HUES48 (cell line): ENCODE measurements at regions not wholly inside any gene's neighbourhood (a gene's known extent, or its start where the extent isn't known, plus 50 kb on each side); places are given as distances from the start of the nearest gene placed in this dataset.

Experiments used
- H3K27ac ChIP-seq: one replicate; pipeline ENCODE4 v1.7.0; 2013; ENCODE audit warnings: low read depth, low read length, inconsistent platforms
- H3K27me3 ChIP-seq: 2 replicates; pipeline ENCODE4 v1.6.1; 2013; ENCODE audit warnings: mild to moderate bottlenecking, low read length; ENCODE audit not compliant: control insufficient read depth, insufficient read depth
- H3K36me3 ChIP-seq: 2 replicates; pipeline ENCODE4 v1.6.1; 2013; ENCODE audit warnings: low read length; ENCODE audit not compliant: control insufficient read depth, insufficient read depth
- H3K4me1 ChIP-seq: 2 replicates; pipeline ENCODE4 v1.6.1; 2013; ENCODE audit warnings: mild to moderate bottlenecking, low read length; ENCODE audit not compliant: control insufficient read depth, insufficient read depth
- H3K4me3 ChIP-seq: 2 replicates; pipeline ENCODE4 v1.5.1; 2013; ENCODE audit warnings: mild to moderate bottlenecking, low read depth, low read length
- H3K9ac ChIP-seq: 2 replicates; pipeline ENCODE4 v1.6.1; 2013; ENCODE audit warnings: mild to moderate bottlenecking, low read depth, low read length, moderate library complexity
- H3K9me3 ChIP-seq: 2 replicates; pipeline ENCODE4 v1.6.1; 2013; ENCODE audit warnings: low read length; ENCODE audit not compliant: control insufficient read depth, insufficient read depth

DNA sequence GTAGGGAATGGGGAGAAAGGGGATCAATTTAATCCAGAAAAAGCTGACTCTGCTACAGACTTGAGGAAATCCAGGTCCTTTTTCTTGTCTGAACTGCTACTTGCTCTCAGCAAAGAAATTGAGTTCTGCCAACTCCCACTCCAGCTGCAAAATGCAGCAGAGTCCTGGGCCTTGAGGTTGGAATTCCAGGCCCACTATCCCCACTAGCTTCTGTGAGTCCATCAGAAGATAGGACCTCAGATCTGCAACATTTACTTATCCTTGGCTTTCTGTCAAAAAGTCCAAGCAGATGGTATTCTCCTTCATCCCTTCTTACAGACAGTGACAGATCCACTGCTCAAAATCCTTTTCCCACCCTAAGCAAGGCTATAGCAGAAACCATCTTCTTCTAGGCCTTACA is 219.2 kb downstream of the ARHGAP12 start:
- H3K4me1 ChIP-seq, result peaks cover 20% of the 10 kb centered on the region
- H3K4me3 ChIP-seq, result no peak overlapping the region
- peaks cover 11% of the 10 kb centered on the region; the same call in 1 of the 2 replicates for H3K9me3 ChIP-seq
- H3K9ac ChIP-seq, result no peak overlapping the region
- no peaks in the 10 kb centered on the region for H3K27me3 ChIP-seq
- no peaks in the 10 kb centered on the region for H3K36me3 ChIP-seq
- no peak overlapping the region for H3K27ac ChIP-seq

- H3K27me3 ChIP-seq, result no peaks in the 10 kb centered on the region
- H3K9ac ChIP-seq, result no peak overlapping the region
- no peaks in the 10 kb centered on the region for H3K36me3 ChIP-seq
- H3K4me3 ChIP-seq, result no peak overlapping the region
- peaks cover 16% of the 10 kb centered on the region for H3K9me3 ChIP-seq
- peaks cover 20% of the 10 kb centered on the region for H3K4me1 ChIP-seq
- H3K27ac ChIP-seq, result no peak overlapping the region
These were observed 219.6 kb downstream of the ARHGAP12 start for GRCh38 chr10:31709028-31709427.

- H3K27ac ChIP-seq, result peak overlapping the region; percentile 89
- peaks cover 20% of the 10 kb centered on the region for H3K4me1 ChIP-seq
- no peaks in the 10 kb centered on the region for H3K27me3 ChIP-seq
- no peaks in the 10 kb centered on the region for H3K36me3 ChIP-seq
- no peak overlapping the region for H3K9ac ChIP-seq
- H3K4me3 ChIP-seq, result no peak overlapping the region
- peaks cover 21% of the 10 kb centered on the region for H3K9me3 ChIP-seq
These were observed 220.2 kb downstream of the ARHGAP12 start for GRCh38 chr10:31708474-31708873.

DNA sequence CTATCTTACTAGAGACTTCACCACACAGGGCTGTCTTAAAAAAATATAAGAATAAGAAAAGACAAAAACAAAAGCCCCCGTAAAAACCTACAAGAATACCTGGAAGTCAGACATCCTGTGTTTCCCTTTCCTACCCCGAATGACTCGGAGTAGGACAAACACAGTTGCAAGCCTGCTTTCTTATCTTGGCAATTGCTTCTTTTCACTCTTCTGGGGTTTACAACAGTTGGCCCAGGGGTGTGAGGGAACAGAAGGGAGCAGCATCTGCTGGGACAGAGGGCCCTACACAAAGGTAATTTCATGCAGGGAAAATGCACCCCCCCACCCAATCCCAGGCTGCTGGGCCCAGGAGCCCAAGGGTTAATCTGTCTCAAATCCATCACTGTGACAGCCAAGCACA is 220.6 kb downstream of the ARHGAP12 start:
- Histone ChIP-seq H3K4me3 (no peak overlapping the region), H3K9me3 (peaks cover 25% of the 10 kb centered on the region), H3K9ac (no peak overlapping the region), H3K27ac (peak overlapping the region; percentile 89), H3K36me3 (no peaks in the 10 kb centered on the region), H3K27me3 (no peaks in the 10 kb centered on the region), H3K4me1 (peaks cover 20% of the 10 kb centered on the region)

DNA sequence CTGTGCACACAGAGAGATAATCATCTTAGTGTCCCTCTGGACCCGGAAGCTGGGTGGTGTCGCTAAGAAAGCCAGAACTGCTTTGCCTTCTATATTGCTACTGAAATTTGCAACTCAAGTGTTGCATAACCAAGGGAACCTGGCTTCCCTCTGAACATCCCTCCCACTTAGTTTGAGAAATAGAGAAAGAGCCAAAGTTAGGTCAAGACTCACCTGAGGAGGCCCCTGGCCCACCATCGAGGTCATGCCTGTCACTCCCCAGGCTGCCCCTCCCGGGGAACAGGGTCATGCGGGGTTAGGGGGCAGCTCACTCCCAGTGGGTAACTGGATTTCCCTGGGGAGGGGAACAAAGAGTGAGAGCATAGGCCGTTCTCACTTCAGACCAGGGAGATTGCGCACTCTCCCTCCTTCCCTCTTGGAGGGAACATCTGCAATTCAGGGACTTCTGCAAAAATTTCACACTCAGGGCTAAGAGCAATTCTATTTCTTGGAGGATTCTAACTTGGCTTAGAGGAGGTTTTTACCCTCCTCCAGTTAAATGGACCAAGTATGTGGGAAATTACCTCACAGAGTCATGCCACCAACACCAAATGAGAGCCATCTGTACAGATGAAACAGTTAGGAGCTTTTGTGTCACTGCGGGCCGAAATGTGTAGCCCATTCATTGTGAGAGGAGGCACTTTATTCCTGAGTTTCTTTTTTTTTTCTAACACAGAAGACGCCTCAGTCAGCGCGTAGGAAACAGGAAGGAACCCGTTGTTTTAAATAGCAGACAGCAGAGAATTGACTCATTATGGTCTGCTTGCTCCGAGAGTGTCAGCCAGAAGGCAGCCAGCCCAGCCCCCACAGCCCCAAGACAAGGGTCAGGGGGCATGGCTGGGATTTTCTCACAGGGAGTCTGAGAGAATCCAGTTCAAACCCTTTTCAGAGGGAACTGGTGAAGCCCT is 221.3 kb downstream of the ARHGAP12 start:
- Histone ChIP-seq H3K27ac (peak overlapping the region; percentile 89), H3K36me3 (no peaks in the 10 kb centered on the region), H3K4me3 (no peak overlapping the region), H3K9ac (no peak overlapping the region), H3K27me3 (no peaks in the 10 kb centered on the region), H3K9me3 (peaks cover 32% of the 10 kb centered on the region), H3K4me1 (peaks cover 20% of the 10 kb centered on the region)

DNA sequence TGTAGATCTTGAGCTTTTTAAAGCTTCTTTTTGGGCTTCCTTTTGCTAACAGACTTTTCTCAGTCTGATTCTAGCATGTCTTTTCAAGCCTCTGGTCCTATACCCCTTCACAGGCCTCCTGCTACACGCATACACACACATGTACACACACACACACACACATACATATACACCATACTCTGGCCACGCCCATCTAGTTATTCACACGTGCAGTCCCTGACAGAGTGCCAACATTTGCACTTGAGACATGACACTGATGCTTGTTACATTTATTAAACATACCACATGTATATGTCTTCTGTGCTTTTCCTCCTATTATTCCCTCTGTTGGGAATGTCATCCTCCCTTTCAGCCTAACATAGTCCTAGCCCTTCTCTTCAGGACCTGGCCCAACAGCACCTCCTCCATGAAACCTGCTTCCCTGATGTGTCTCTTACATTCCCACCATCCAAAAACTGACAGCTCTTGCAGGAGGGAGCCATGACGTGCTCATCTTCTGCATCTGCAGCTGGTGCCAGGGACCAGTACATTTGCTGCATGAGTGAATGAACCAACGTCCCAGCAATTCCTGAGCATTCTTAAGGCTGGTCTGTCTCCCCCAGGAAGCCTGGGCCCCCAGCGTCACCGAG is 222.1 kb downstream of the ARHGAP12 start:
- Histone ChIP-seq H3K4me1 (peaks cover 20% of the 10 kb centered on the region), H3K27ac (peak overlapping the region; percentile 89), H3K9ac (no peak overlapping the region), H3K27me3 (no peaks in the 10 kb centered on the region), H3K4me3 (no peak overlapping the region), H3K9me3 (peaks cover 38% of the 10 kb centered on the region), H3K36me3 (no peaks in the 10 kb centered on the region)

- Histone ChIP-seq H3K4me1 (peaks cover 20% of the 10 kb centered on the region), H3K9ac (no peak overlapping the region), H3K36me3 (no peaks in the 10 kb centered on the region), H3K4me3 (no peak overlapping the region), H3K9me3 (peaks cover 29% of the 10 kb centered on the region), H3K27ac (no peak overlapping the region), H3K27me3 (no peaks in the 10 kb centered on the region)
These were observed 223.5 kb downstream of the ARHGAP12 start for GRCh38 chr10:31705136-31705535.

- peaks cover 29% of the 10 kb centered on the region for H3K9me3 ChIP-seq
- H3K4me3 ChIP-seq, result no peak overlapping the region
- H3K36me3 ChIP-seq, result no peaks in the 10 kb centered on the region
- no peak overlapping the region for H3K27ac ChIP-seq
- H3K9ac ChIP-seq, result no peak overlapping the region
- no peaks in the 10 kb centered on the region for H3K27me3 ChIP-seq
- peaks cover 20% of the 10 kb centered on the region for H3K4me1 ChIP-seq
These were observed 224.4 kb downstream of the ARHGAP12 start for GRCh38 chr10:31704195-31704594.

DNA sequence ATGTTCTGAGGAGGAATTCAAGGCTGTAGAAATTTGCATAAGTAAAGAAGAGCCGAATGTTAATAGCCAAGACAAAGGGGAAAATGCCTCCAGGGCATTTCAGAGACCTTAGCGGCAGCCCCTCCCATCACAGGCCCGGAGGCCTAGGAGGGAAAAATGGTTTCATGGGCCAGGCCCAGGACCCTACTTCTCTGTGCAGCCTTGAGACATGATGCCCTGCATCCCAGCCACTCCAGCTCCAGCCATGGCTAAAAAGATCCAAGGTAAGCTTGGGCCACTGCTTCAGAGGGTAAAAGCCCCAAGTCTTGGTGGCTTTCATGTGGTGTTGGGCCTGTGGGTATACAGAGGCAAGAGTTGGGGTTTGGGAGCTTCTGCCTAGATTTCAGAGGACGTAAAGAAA is 225.7 kb downstream of the ARHGAP12 start:
- peaks cover 12% of the 10 kb centered on the region for H3K4me1 ChIP-seq
- H3K9ac ChIP-seq, result no peak overlapping the region
- H3K36me3 ChIP-seq, result no peaks in the 10 kb centered on the region
- no peaks in the 10 kb centered on the region for H3K27me3 ChIP-seq
- no peak overlapping the region for H3K27ac ChIP-seq
- H3K9me3 ChIP-seq, result peaks cover 29% of the 10 kb centered on the region
- H3K4me3 ChIP-seq, result no peak overlapping the region

DNA sequence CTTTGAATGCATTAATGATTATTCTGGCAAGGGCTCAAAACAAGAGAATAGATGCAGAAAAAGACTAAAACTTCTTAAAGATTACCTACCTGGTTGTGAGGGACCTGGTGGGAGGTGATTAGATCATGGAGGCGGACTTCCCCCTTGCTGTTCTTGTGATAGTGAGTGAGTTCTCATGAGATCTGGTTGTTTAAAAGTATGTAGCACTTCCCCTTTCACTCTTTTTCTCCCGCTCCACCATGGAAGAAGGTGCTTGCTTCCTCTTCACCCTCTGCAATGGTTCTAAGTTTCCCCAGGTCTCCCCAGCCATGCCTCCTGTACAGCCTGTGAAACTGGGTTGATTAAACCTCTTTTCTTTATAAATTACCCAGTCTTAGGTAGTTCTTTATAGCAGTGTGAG is 226.6 kb downstream of the ARHGAP12 start:
- Histone ChIP-seq H3K4me1 (peaks cover 8% of the 10 kb centered on the region; the same call in 1 of the 2 replicates), H3K36me3 (no peaks in the 10 kb centered on the region), H3K9me3 (peaks cover 29% of the 10 kb centered on the region), H3K27me3 (no peaks in the 10 kb centered on the region), H3K27ac (no peak overlapping the region), H3K9ac (no peak overlapping the region), H3K4me3 (no peak overlapping the region)

GRCh38 chr10:31701546-31701945 is 227.1 kb downstream of the ARHGAP12 start:
- Histone ChIP-seq H3K9ac (no peak overlapping the region), H3K4me1 (peaks cover 6% of the 10 kb centered on the region; the same call in 1 of the 2 replicates), H3K4me3 (no peak overlapping the region), H3K9me3 (peaks cover 29% of the 10 kb centered on the region), H3K36me3 (no peaks in the 10 kb centered on the region), H3K27ac (no peak overlapping the region), H3K27me3 (no peaks in the 10 kb centered on the region)
